GM18861 (cell line): ENCODE measurements at regions not wholly inside any gene's neighbourhood (a gene's known extent, or its start where the extent isn't known, plus 50 kb on each side); places are given as distances from the start of the nearest gene placed in this dataset.

Experiments
- ATAC-seq: cut with Tn5 transposase; IDR thresholded peaks from one replicate; pipeline ENCODE4 v1.9.1; 2021; ENCODE audit not compliant: unreplicated experiment

GRCh38 chr17:74031316-74032090, 172.0 kb upstream of the RPL38 start:
- no peak for ATAC-seq

- ATAC-seq = no peak
Observed at GRCh38 chr17:74032222-74032621, 171.3 kb upstream of the RPL38 start.

- ATAC-seq = no peak
Observed at GRCh38 chr17:74037320-74037719, 166.2 kb upstream of the RPL38 start.

GRCh38 chr17:74040291-74040690, 163.2 kb upstream of the RPL38 start:
- ATAC-seq = no peak

GRCh38 chr17:74040729-74041128, 162.7 kb upstream of the RPL38 start:
- ATAC-seq = no peak

- ATAC-seq = no peak
Observed at GRCh38 chr17:74041869-74042640, 161.4 kb upstream of the RPL38 start.

- ATAC-seq = no peak
Observed at GRCh38 chr17:74042744-74043486, 160.6 kb upstream of the RPL38 start.

GRCh38 chr17:74043976-74044375, 159.5 kb upstream of the RPL38 start:
- no peak for ATAC-seq

- no peak for ATAC-seq
Observed at GRCh38 chr17:74045608-74046280, 157.7 kb upstream of the RPL38 start.

- ATAC-seq = no peak
Observed at GRCh38 chr17:74049167-74049966, 154.1 kb upstream of the RPL38 start.

GRCh38 chr17:74049967-74050458, 153.5 kb upstream of the RPL38 start:
- no peak for ATAC-seq

GRCh38 chr17:74051348-74051747, 152.1 kb upstream of the RPL38 start:
- no peak for ATAC-seq

GRCh38 chr17:74052993-74053711, 150.3 kb upstream of the RPL38 start:
- ATAC-seq = no peak

GRCh38 chr17:74053712-74054078, 149.8 kb upstream of the RPL38 start:
- no peak for ATAC-seq

GRCh38 chr17:74054249-74054648, 149.2 kb upstream of the RPL38 start:
- no peak for ATAC-seq

- no peak for ATAC-seq
Observed at GRCh38 chr17:74055508-74056160, 147.8 kb upstream of the RPL38 start.

- no peak for ATAC-seq
Observed at GRCh38 chr17:74059479-74060240, 143.8 kb upstream of the RPL38 start.

GRCh38 chr17:74061758-74062157, 141.7 kb upstream of the RPL38 start:
- ATAC-seq = no peak
